ENCODE measurements at regions not wholly inside any gene's neighbourhood (a gene's known extent, or its start where the extent isn't known, plus 50 kb on each side); places are given as distances from the start of the nearest gene placed in this dataset.
"Not testable (repeated sequence)": the region's sequence is repeated elsewhere in the genome, so short reads cannot be mapped to it uniquely, and the experiment has no call there.

- WGBS, 10 experiments, result 17 to 89% (median 72%) methylated on average over 1 to 13 of the region's 17 CpGs; no CpG with 5 or more reads in 2 of the 10 experiments
- H3K4me3 ChIP-seq, result no peak overlapping the region
- H3K27ac ChIP-seq, result no peak overlapping the region
- in situ Hi-C loops (cut with MboI; ENCODE audit: low pct_unique_long_range_greater_than_20kb in 2 of 9, low sequenced_read_pairs in 9 of 9, unreplicated experiment in 9 of 9), result no loop called here
- H3K4me1 ChIP-seq (replicated peaks in 1 of 2), result no peaks in the 10 kb centered on the region
- peak in 1 of 8 experiments; percentile 68 for ATAC-seq (replicated peaks in 6 of 8)
These were observed 161.0 kb downstream of the TEX36 start for GRCh38 chr10:125521721-125522680.

GRCh38 chr10:125520968-125521367, 162.0 kb downstream of the TEX36 start:
- no peak for ATAC-seq (replicated peaks in 6 of 8)
- WGBS, 10 experiments, result 25 to 100% (median 86%) methylated on average over 1 to 3 of the region's 3 CpGs
- Histone ChIP-seq H3K4me3 (no peak overlapping the region), H3K4me1 (replicated peaks in 1 of 2) (no peaks in the 10 kb centered on the region), H3K27ac (no peak overlapping the region)
- in situ Hi-C loops (cut with MboI; ENCODE audit: low pct_unique_long_range_greater_than_20kb in 2 of 9, low sequenced_read_pairs in 9 of 9, unreplicated experiment in 9 of 9), result no loop called here

GRCh38 chr10:125518397-125518796, 164.6 kb downstream of the TEX36 start:
- ATAC-seq (replicated peaks in 6 of 8); in situ Hi-C loops (cut with MboI; ENCODE audit: low pct_unique_long_range_greater_than_20kb in 2 of 9, low sequenced_read_pairs in 9 of 9, unreplicated experiment in 9 of 9); H3K27ac ChIP-seq; H3K4me3 ChIP-seq: not testable (repeated sequence)
- 80% methylated on average over 1 of the region's 27 CpGs; no CpG with 5 or more reads in 9 of the 10 experiments for WGBS, 10 experiments
- H3K4me1 ChIP-seq (replicated peaks in 1 of 2), result peaks cover 19 to 22% of the 10 kb centered on the region in 2 donors

- in situ Hi-C loops (cut with MboI; ENCODE audit: low pct_unique_long_range_greater_than_20kb in 2 of 9, low sequenced_read_pairs in 9 of 9, unreplicated experiment in 9 of 9), result no loop called here
- WGBS, 10 experiments, result 47 to 87% (median 83%) methylated on average over 3 to 6 of the region's 8 CpGs; no CpG with 5 or more reads in 2 of the 10 experiments
- no peak for ATAC-seq (replicated peaks in 6 of 8)
- H3K4me1 ChIP-seq (replicated peaks in 1 of 2), result peaks cover 21 to 25% of the 10 kb centered on the region in 2 donors
- H3K27ac ChIP-seq, result no peak overlapping the region
- no peak overlapping the region for H3K4me3 ChIP-seq
These were observed 167.4 kb downstream of the TEX36 start for GRCh38 chr10:125515571-125515970.

- Histone ChIP-seq H3K4me1 (replicated peaks in 1 of 2) (peaks cover 21 to 25% of the 10 kb centered on the region in 2 donors), H3K27ac (no peak overlapping the region), H3K4me3 (no peak overlapping the region)
- ATAC-seq (replicated peaks in 6 of 8), result peak in 5 of 8 experiments; percentile 17 to 77 (median 47)
- in situ Hi-C loops (cut with MboI; ENCODE audit: low pct_unique_long_range_greater_than_20kb in 2 of 9, low sequenced_read_pairs in 9 of 9, unreplicated experiment in 9 of 9), result no loop called here
- 25 to 67% (median 47%) methylated on average over 2 to 17 of the region's 17 CpGs for WGBS, 10 experiments
These were observed 168.5 kb downstream of the TEX36 start for GRCh38 chr10:125514206-125515162.

GRCh38 chr10:125513429-125514182, 169.4 kb downstream of the TEX36 start:
- in situ Hi-C loops (cut with MboI; ENCODE audit: low pct_unique_long_range_greater_than_20kb in 2 of 9, low sequenced_read_pairs in 9 of 9, unreplicated experiment in 9 of 9), result no loop called here
- 0 to 100% (median 67%) methylated on average over 1 to 8 of the region's 11 CpGs for WGBS, 10 experiments
- H3K27ac ChIP-seq, result peak overlapping the region in 1 of 2 donors; percentile 6
- peaks cover 21 to 25% of the 10 kb centered on the region in 2 donors for H3K4me1 ChIP-seq (replicated peaks in 1 of 2)
- H3K4me3 ChIP-seq, result no peak overlapping the region
- peak in 4 of 8 experiments; percentile 45 to 80 (median 52) for ATAC-seq (replicated peaks in 6 of 8)

GRCh38 chr10:125510998-125511397, 172.0 kb downstream of the TEX36 start:
- Histone ChIP-seq H3K27ac (no peak overlapping the region), H3K4me3 (no peak overlapping the region), H3K4me1 (replicated peaks in 1 of 2) (peaks cover 21 to 25% of the 10 kb centered on the region in 2 donors)
- peak in 3 of 8 experiments; percentile 55 to 79 (median 64) for ATAC-seq (replicated peaks in 6 of 8)
- 0 to 100% (median 67%) methylated on average over 1 to 8 of the region's 9 CpGs; no CpG with 5 or more reads in 1 of the 10 experiments for WGBS, 10 experiments
- in situ Hi-C loops (cut with MboI; ENCODE audit: low pct_unique_long_range_greater_than_20kb in 2 of 9, low sequenced_read_pairs in 9 of 9, unreplicated experiment in 9 of 9), result no loop called here

- no peak overlapping the region for H3K27ac ChIP-seq
- no peak overlapping the region for H3K4me3 ChIP-seq
- WGBS, 10 experiments, result 17 to 100% (median 66%) methylated on average over 1 to 2 of the region's 3 CpGs
- ATAC-seq (replicated peaks in 6 of 8), result no peak
- H3K4me1 ChIP-seq (replicated peaks in 1 of 2), result no peaks in the 10 kb centered on the region
- in situ Hi-C loops (cut with MboI; ENCODE audit: low pct_unique_long_range_greater_than_20kb in 2 of 9, low sequenced_read_pairs in 9 of 9, unreplicated experiment in 9 of 9), result no loop called here
These were observed 177.3 kb downstream of the TEX36 start for GRCh38 chr10:125505648-125506047.

- ATAC-seq (replicated peaks in 6 of 8), result no peak
- no peak overlapping the region for H3K27ac ChIP-seq
- no peaks in the 10 kb centered on the region for H3K4me1 ChIP-seq (replicated peaks in 1 of 2)
- in situ Hi-C loops (cut with MboI; ENCODE audit: low pct_unique_long_range_greater_than_20kb in 2 of 9, low sequenced_read_pairs in 9 of 9, unreplicated experiment in 9 of 9), result no loop called here
- no peak overlapping the region for H3K4me3 ChIP-seq
- 38 to 100% (median 72%) methylated on average over 1 to 8 of the region's 8 CpGs for WGBS, 10 experiments
These were observed 180.7 kb downstream of the TEX36 start for GRCh38 chr10:125502276-125502675.

GRCh38 chr10:125495386-125495785, 187.6 kb downstream of the TEX36 start:
- Histone ChIP-seq H3K4me1 (replicated peaks in 1 of 2) (peaks cover 2 to 17% of the 10 kb centered on the region in 2 donors), H3K4me3 (no peak overlapping the region), H3K27ac (no peak overlapping the region)
- WGBS, 10 experiments, result 10 to 100% (median 68%) methylated on average over 2 to 4 of the region's 4 CpGs
- ATAC-seq (replicated peaks in 6 of 8), result no peak
- in situ Hi-C loops (cut with MboI; ENCODE audit: low pct_unique_long_range_greater_than_20kb in 2 of 9, low sequenced_read_pairs in 9 of 9, unreplicated experiment in 9 of 9), result no loop called here

- no peak overlapping the region for H3K4me3 ChIP-seq
- 3 to 93% (median 71%) methylated on average over 2 to 8 of the region's 10 CpGs for WGBS, 10 experiments
- in situ Hi-C loops (cut with MboI; ENCODE audit: low pct_unique_long_range_greater_than_20kb in 2 of 9, low sequenced_read_pairs in 9 of 9, unreplicated experiment in 9 of 9), result no loop called here
- H3K4me1 ChIP-seq (replicated peaks in 1 of 2), result peaks cover 2 to 17% of the 10 kb centered on the region in 2 donors
- no peak overlapping the region for H3K27ac ChIP-seq
- no peak for ATAC-seq (replicated peaks in 6 of 8)
These were observed 188.2 kb downstream of the TEX36 start for GRCh38 chr10:125494651-125495239.

- WGBS, 10 experiments, result 0 to 100% (median 74%) methylated on average over 1 to 2 of the region's 2 CpGs; no CpG with 5 or more reads in 2 of the 10 experiments
- Histone ChIP-seq H3K4me3 (no peak overlapping the region), H3K4me1 (replicated peaks in 1 of 2) (peaks cover 2 to 17% of the 10 kb centered on the region in 2 donors), H3K27ac (no peak overlapping the region)
- in situ Hi-C loops (cut with MboI; ENCODE audit: low pct_unique_long_range_greater_than_20kb in 2 of 9, low sequenced_read_pairs in 9 of 9, unreplicated experiment in 9 of 9), result no loop called here
- ATAC-seq (replicated peaks in 6 of 8), result no peak
These were observed 191.6 kb downstream of the TEX36 start for GRCh38 chr10:125491381-125491780.
